Vagina (tissue), 2 donors: ENCODE measurements at regions not wholly inside any gene's neighbourhood (a gene's known extent, or its start where the extent isn't known, plus 50 kb on each side); places are given as distances from the start of the nearest gene placed in this dataset.

Source experiments
- DNase-seq, 2 donors: peaks; one replicate each; pipeline ENCODE4 v3.0.0-alpha.2; 2017; ENCODE audit errors: extremely low spot score in 2 of 2
- H3K27ac ChIP-seq: fragments of 200-600 bp; sonication (generic); one replicate; pipeline ENCODE4 v1.5.1; 2019
- H3K27me3 ChIP-seq: fragments of 200-600 bp; sonication (generic); one replicate; pipeline ENCODE4 v1.5.1; 2019
- H3K36me3 ChIP-seq, 2 donors: fragments of 200-600 bp; sonication (generic); one replicate each; pipeline ENCODE4 v1.5.1; 2017 to 2019
- H3K4me1 ChIP-seq: fragments of 200-600 bp; sonication (generic); one replicate; pipeline ENCODE4 v1.5.1; 2019
- H3K4me3 ChIP-seq, 2 donors: fragments of 200-600 bp; sonication (generic); 1 replicate in 1 of 2; 2 replicates in 1 of 2; pipeline ENCODE4 v1.5.1; 2016 to 2019
- H3K9me3 ChIP-seq: fragments of 200-600 bp; sonication (generic); one replicate; pipeline ENCODE4 v1.5.1; 2019
- CTCF ChIP-seq, 3 experiments: fragments of 450-650 bp in 2 of 3; fragments of 200-600 bp in 1 of 3; sonication (generic) in 1 of 3; IDR thresholded peaks; one replicate each; pipeline ENCODE4 v1.5.1; 2017 to 2019; ENCODE audit warnings: antibody characterized with exemption in 3 of 3, mild to moderate bottlenecking in 2 of 3, moderate library complexity in 2 of 3
- POLR2A ChIP-seq, 2 donors: fragments of 450-650 bp; IDR thresholded peaks; one replicate each; pipeline ENCODE4 v1.6.1; 2017; ENCODE audit warnings: antibody characterized with exemption in 2 of 2, mild to moderate bottlenecking in 2 of 2, moderate library complexity in 2 of 2
- POLR2AphosphoS5 ChIP-seq, 2 donors: sonication (generic); formaldehyde crosslinking; IDR thresholded peaks; one replicate each; pipeline ENCODE4 v1.9.0; 2017; ENCODE audit warnings: antibody characterized with exemption in 2 of 2, mild to moderate bottlenecking in 2 of 2, low read depth in 1 of 2; ENCODE audit not compliant: insufficient read depth in 1 of 2
- intact Hi-C: fragments of 100-400 bp; cut with DNase I; formaldehyde crosslinking; loops from one replicate; pipeline ENCODE4 v1.15.1; 2023

DNA sequence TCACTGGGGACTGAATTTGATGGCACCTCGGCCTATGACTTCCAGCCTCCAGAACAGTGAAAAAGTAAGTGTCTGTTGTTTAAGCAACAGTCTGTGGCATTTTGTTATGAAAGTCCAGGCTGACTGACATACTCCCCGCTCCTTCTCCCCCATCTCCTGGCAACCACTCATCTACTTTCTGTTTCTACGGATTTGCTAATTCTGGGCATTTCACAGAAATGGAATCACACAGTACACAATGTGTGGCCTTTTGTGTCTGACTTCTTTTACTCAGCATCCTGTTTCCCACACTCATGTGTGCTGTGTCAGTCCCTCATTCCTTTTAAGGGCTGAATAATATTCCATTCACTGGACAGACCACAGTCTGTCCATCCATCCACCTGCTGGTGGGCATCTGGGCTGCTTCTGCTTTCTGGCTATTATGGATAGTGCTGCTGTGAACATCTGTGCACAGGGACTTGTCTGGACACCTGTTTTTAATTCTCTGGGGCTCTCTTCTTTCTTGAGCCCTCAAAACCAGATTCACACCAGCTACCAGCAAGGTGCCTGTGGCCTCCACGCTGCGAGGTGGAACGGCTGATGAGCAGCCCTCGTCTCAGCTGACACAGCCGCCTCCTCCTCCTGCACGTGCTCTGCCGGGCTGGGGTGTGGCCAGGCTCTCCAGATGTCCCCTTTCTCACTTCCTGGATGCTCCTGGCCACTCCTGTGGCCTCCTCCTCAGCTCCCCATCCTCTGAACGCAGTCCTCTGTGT is 333.1 kb downstream of the CTTN start:
- intact Hi-C loops = no loop called here
- TF ChIP-seq CTCF (IDR thresholded peaks at IDR 0.05) (no peak), POLR2AphosphoS5 (IDR thresholded peaks at IDR 0.05; ENCODE audit: insufficient read depth in 1 of 2, low read depth in 1 of 2) (no peak), POLR2A (IDR thresholded peaks at IDR 0.05) (no peak)

GRCh38 chr11:70732023-70732880 is 333.9 kb downstream of the CTTN start:
- no peaks in the 10 kb centered on the region for H3K9me3 ChIP-seq
- no peak overlapping the region for H3K4me3 ChIP-seq
- intact Hi-C loops = no loop called here
- no peaks in the 10 kb centered on the region for H3K36me3 ChIP-seq
- no peaks in the 10 kb centered on the region for H3K27me3 ChIP-seq
- H3K4me1 ChIP-seq = no peaks in the 10 kb centered on the region
- DNase-seq = no peak
- no peak overlapping the region for H3K27ac ChIP-seq
- no peak for TF ChIP-seq POLR2AphosphoS5 (IDR thresholded peaks at IDR 0.05; ENCODE audit: insufficient read depth in 1 of 2, low read depth in 1 of 2)
- TF ChIP-seq CTCF (IDR thresholded peaks at IDR 0.05) = no peak
- no peak for TF ChIP-seq POLR2A (IDR thresholded peaks at IDR 0.05)

More for the DNA sequence above, 333.1 kb downstream of the CTTN start:
- Histone ChIP-seq H3K4me1 (no peaks in the 10 kb centered on the region), H3K36me3 (no peaks in the 10 kb centered on the region), H3K9me3 (no peaks in the 10 kb centered on the region), H3K27ac (no peak overlapping the region), H3K27me3 (no peaks in the 10 kb centered on the region), H3K4me3 (no peak overlapping the region)
- no peak for DNase-seq

DNA sequence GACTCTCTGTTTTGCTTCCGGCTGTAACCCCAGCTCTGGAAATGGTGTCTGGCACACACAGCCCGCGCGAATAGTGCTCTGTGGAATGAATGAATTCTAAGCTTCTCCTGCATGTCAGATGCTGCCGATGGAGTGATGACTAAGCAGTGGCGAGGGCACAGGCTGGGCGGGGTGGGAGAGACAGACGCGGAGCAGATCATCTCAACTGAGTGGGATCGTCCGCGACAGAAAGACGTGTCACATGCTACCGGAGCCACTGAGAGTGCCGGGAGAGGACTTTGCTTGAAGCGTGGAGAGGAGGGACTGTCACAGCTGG is 334.5 kb downstream of the CTTN start:
- intact Hi-C loops = no loop called here
- no peak for TF ChIP-seq CTCF (IDR thresholded peaks at IDR 0.05)
- no peak for TF ChIP-seq POLR2AphosphoS5 (IDR thresholded peaks at IDR 0.05; ENCODE audit: insufficient read depth in 1 of 2, low read depth in 1 of 2)
- no peak for TF ChIP-seq POLR2A (IDR thresholded peaks at IDR 0.05)
- Histone ChIP-seq H3K9me3 (no peaks in the 10 kb centered on the region), H3K27me3 (no peaks in the 10 kb centered on the region), H3K4me1 (no peaks in the 10 kb centered on the region), H3K4me3 (no peak overlapping the region), H3K27ac (no peak overlapping the region), H3K36me3 (no peaks in the 10 kb centered on the region)
- no peak for DNase-seq

- Histone ChIP-seq H3K27ac (no peak overlapping the region), H3K27me3 (no peaks in the 10 kb centered on the region), H3K4me3 (no peak overlapping the region), H3K9me3 (no peaks in the 10 kb centered on the region), H3K36me3 (no peaks in the 10 kb centered on the region), H3K4me1 (no peaks in the 10 kb centered on the region)
- DNase-seq = no peak
- TF ChIP-seq CTCF (IDR thresholded peaks at IDR 0.05) (no peak), POLR2A (IDR thresholded peaks at IDR 0.05) (no peak), POLR2AphosphoS5 (IDR thresholded peaks at IDR 0.05; ENCODE audit: insufficient read depth in 1 of 2, low read depth in 1 of 2) (no peak)
- intact Hi-C loops = no loop called here
These were observed 335.3 kb downstream of the CTTN start for GRCh38 chr11:70733327-70734325.
